Thyroid gland (tissue), 4 donors: ENCODE measurements at regions not wholly inside any gene's neighbourhood (a gene's known extent, or its start where the extent isn't known, plus 50 kb on each side); places are given as distances from the start of the nearest gene placed in this dataset.
"Not testable (repeated sequence)": the region's sequence is repeated elsewhere in the genome, so short reads cannot be mapped to it uniquely, and the experiment has no call there.

ENCODE experiments used
- DNase-seq, 2 donors: peaks; one replicate each; pipeline ENCODE4 v3.0.0-alpha.2; 2019
- H3K27ac ChIP-seq, 3 donors: fragments of 200-600 bp; sonication (generic); 1 replicate in 2 of 3; 2 replicates in 1 of 3; pipeline ENCODE4 v1.5.1; 2016 to 2019; ENCODE audit warnings: mild to moderate bottlenecking in 1 of 3, moderate library complexity in 1 of 3
- H3K27me3 ChIP-seq: fragments of 200-600 bp; sonication (generic); one replicate; pipeline ENCODE4 v1.5.1; 2019
- H3K36me3 ChIP-seq, 2 donors: fragments of 200-600 bp; sonication (generic); one replicate each; pipeline ENCODE4 v1.5.1; 2016 to 2019
- H3K4me1 ChIP-seq, 2 donors: fragments of 200-600 bp; sonication (generic); one replicate each; pipeline ENCODE4 v1.5.1; 2017 to 2019
- H3K4me3 ChIP-seq, 3 donors: fragments of 200-600 bp; sonication (generic); replicated peaks in 1 of 3; 1 replicate in 2 of 3; 2 replicates in 1 of 3; pipeline ENCODE4 v1.5.1; 2016; ENCODE audit warnings: mild to moderate bottlenecking in 1 of 3
- H3K9me3 ChIP-seq: fragments of 200-600 bp; sonication (generic); one replicate; pipeline ENCODE4 v1.5.1; 2017
- POLR2A ChIP-seq, 2 donors: fragments of 450-650 bp; IDR thresholded peaks; one replicate each; pipeline ENCODE4 v1.6.1; 2017; ENCODE audit warnings: antibody characterized with exemption in 2 of 2, mild to moderate bottlenecking in 2 of 2, moderate library complexity in 1 of 2
- WGBS, 2 donors: methylation state at CpG; one replicate each; pipeline ENCODE4 v1.1.5; 2017; 5-methylcytosine and 5-hydroxymethylcytosine counted together
- intact Hi-C: fragments of 100-400 bp; cut with DNase I; formaldehyde crosslinking; loops from one replicate; pipeline ENCODE4 v1.15.1; 2023
- TF ChIP-seq, protein P1 (sequence below), 6 experiments: fragments of 200-600 bp in 3 of 6; fragments of 450-650 bp in 3 of 6; sonication (generic) in 3 of 6; IDR thresholded peaks; one replicate each; pipeline ENCODE4 v1.5.1; 2016 to 2019; ENCODE audit warnings: antibody characterized with exemption in 6 of 6, mild to moderate bottlenecking in 2 of 6, inconsistent platforms in 1 of 6, moderate library complexity in 1 of 6

DNA sequence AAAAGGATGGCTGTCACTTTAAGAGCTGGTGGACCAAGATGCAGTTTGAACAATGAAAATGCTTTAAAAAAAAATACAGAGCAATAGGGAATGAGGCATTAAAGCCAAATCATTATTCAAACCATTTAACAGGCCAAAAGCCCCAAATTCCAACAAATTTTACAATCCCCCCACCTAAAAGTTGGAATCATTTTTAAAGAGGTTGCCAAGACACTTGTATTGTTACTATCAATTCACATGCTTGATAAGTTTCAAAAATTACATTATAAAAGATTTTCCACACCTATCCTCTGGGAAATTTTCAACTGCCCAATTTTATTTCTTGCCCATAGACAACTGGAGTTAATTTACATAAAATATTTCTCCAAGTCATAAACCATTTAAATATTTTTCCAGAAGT lies 192.3 kb upstream of the ARHGEF26 start:
- DNase-seq = no peak
- Histone ChIP-seq H3K9me3 (no peaks in the 10 kb centered on the region), H3K4me3 (no peak overlapping the region), H3K27me3 (no peaks in the 10 kb centered on the region), H3K4me1 (no peaks in the 10 kb centered on the region), H3K36me3 (no peaks in the 10 kb centered on the region), H3K27ac (no peak overlapping the region)
- intact Hi-C loops = no loop called here
- no peak for TF ChIP-seq POLR2A (IDR thresholded peaks at IDR 0.05)
- TF ChIP-seq, protein P1, sequence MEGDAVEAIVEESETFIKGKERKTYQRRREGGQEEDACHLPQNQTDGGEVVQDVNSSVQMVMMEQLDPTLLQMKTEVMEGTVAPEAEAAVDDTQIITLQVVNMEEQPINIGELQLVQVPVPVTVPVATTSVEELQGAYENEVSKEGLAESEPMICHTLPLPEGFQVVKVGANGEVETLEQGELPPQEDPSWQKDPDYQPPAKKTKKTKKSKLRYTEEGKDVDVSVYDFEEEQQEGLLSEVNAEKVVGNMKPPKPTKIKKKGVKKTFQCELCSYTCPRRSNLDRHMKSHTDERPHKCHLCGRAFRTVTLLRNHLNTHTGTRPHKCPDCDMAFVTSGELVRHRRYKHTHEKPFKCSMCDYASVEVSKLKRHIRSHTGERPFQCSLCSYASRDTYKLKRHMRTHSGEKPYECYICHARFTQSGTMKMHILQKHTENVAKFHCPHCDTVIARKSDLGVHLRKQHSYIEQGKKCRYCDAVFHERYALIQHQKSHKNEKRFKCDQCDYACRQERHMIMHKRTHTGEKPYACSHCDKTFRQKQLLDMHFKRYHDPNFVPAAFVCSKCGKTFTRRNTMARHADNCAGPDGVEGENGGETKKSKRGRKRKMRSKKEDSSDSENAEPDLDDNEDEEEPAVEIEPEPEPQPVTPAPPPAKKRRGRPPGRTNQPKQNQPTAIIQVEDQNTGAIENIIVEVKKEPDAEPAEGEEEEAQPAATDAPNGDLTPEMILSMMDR (IDR thresholded peaks at IDR 0.05) = no peak

DNA sequence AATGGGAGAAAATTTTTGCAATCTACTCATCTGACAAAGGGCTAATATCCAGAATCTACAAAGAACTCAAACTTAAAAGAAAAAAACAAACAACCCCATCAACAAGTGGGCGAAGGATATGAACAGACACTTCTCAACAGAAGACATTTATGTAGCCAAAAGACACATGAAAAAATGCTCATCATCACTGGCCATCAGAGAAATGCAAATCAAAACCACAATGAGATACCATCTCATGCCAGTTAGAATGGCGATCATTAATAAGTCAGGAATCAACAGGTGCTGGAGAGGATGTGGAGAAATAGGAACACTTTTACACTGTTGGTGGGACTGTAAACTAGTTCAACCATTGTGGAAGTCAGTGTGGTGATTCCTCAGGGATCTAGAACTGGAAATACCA lies 187.7 kb upstream of the ARHGEF26 start:
- intact Hi-C loops, DNase-seq: not testable (repeated sequence)
- 94 to 96% methylated on average over 2 of the region's 2 CpGs for whole genome bisulfite sequencing, 2 donors

DNA sequence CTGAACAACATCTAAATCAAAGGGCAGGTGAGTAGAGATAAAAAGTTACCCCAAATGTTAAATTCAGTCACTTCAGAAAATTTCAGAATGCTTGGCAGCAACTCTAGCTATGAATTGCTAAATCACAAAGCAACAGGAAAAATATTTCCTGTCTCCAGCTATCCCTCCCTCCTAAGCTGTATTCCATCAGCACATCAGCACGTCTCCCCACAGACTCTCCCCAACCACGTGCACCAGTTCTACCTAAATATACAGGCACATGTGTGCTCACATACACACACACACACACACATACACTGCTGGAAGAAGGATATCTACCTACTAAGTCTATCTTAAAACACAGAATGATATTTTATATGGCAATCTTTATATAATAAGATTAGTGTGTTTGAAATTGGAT lies 177.1 kb upstream of the ARHGEF26 start:
- WGBS, 2 donors = 52 to 63% methylated on average over 2 of the region's 2 CpGs
- H3K27ac ChIP-seq = no peak overlapping the region
- H3K4me1 ChIP-seq = no peaks in the 10 kb centered on the region
- no peaks in the 10 kb centered on the region for H3K36me3 ChIP-seq
- no peaks in the 10 kb centered on the region for H3K9me3 ChIP-seq
- H3K27me3 ChIP-seq = no peaks in the 10 kb centered on the region
- H3K4me3 ChIP-seq = no peak overlapping the region
- intact Hi-C loops = no loop called here
- TF ChIP-seq, protein P1 (IDR thresholded peaks at IDR 0.05) = no peak
- no peak for TF ChIP-seq POLR2A (IDR thresholded peaks at IDR 0.05)
- DNase-seq = no peak

More for the DNA sequence above, 187.7 kb upstream of the ARHGEF26 start:
- H3K9me3 ChIP-seq, H3K27me3 ChIP-seq, H3K4me1 ChIP-seq, H3K36me3 ChIP-seq, H3K4me3 ChIP-seq, H3K27ac ChIP-seq: not testable (repeated sequence)

GRCh38 chr3:153951276-153951675 lies 169.9 kb upstream of the ARHGEF26 start:
- H3K36me3 ChIP-seq = no peaks in the 10 kb centered on the region
- H3K27ac ChIP-seq = no peak overlapping the region
- H3K9me3 ChIP-seq = no peaks in the 10 kb centered on the region
- no peaks in the 10 kb centered on the region for H3K4me1 ChIP-seq
- TF ChIP-seq, protein P1 (IDR thresholded peaks at IDR 0.05) = no peak
- TF ChIP-seq POLR2A (IDR thresholded peaks at IDR 0.05) = no peak
- no peaks in the 10 kb centered on the region for H3K27me3 ChIP-seq
- DNase-seq = no peak
- no peak overlapping the region for H3K4me3 ChIP-seq
- intact Hi-C loops = no loop called here
- WGBS, 2 donors = 71 to 83% methylated on average over 2 of the region's 2 CpGs

DNA sequence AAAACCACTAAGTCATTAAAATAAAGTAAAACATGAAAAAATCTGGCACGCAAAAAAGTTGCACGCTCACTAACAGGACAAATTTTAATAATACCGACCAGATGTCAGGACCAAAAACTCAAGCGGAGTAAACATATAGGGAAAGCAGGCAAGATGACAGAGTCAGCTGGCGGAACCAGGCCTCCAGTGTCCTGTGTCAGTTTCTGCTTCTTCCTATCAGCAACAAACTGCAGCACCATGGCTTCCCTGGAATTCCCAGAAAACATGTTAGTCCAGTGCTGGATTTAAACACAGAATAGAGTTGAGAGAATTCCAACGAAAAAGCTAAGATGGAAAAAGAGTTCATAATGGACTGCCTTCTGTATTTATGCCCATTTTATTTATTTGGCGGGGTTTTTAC lies 169.1 kb upstream of the ARHGEF26 start:
- TF ChIP-seq POLR2A (IDR thresholded peaks at IDR 0.05) = no peak
- TF ChIP-seq, protein P1 (IDR thresholded peaks at IDR 0.05) = no peak
- no peak overlapping the region for H3K27ac ChIP-seq
- H3K4me1 ChIP-seq = no peaks in the 10 kb centered on the region
- H3K36me3 ChIP-seq = no peaks in the 10 kb centered on the region
- DNase-seq = no peak
- H3K27me3 ChIP-seq = no peaks in the 10 kb centered on the region
- H3K9me3 ChIP-seq = no peaks in the 10 kb centered on the region
- intact Hi-C loops = no loop called here
- 86 to 87% methylated on average over 7 of the region's 7 CpGs for WGBS, 2 donors
- no peak overlapping the region for H3K4me3 ChIP-seq

GRCh38 chr3:153956613-153957012 lies 164.6 kb upstream of the ARHGEF26 start:
- 63 to 77% methylated on average over 5 of the region's 5 CpGs for WGBS, 2 donors
- Histone ChIP-seq H3K27me3 (no peaks in the 10 kb centered on the region), H3K36me3 (no peaks in the 10 kb centered on the region), H3K27ac (no peak overlapping the region), H3K9me3 (no peaks in the 10 kb centered on the region), H3K4me3 (no peak overlapping the region), H3K4me1 (no peaks in the 10 kb centered on the region)
- intact Hi-C loops = no loop called here
- TF ChIP-seq, protein P1 (IDR thresholded peaks at IDR 0.05) = no peak
- TF ChIP-seq POLR2A (IDR thresholded peaks at IDR 0.05) = no peak
- no peak for DNase-seq
